H1 (cell line): ENCODE measurements at regions not wholly inside any gene's neighbourhood (a gene's known extent, or its start where the extent isn't known, plus 50 kb on each side); places are given as distances from the start of the nearest gene placed in this dataset.

Experiments
- CTCF ChIA-PET: fragments of 300-600 bp; sonication (Branson Sonifier 250); formaldehyde crosslinking; loops from one replicate; lab custom pipeline; 2021; ENCODE audit not compliant: partially characterized antibody; lab: Charles Lee
- POLR2A ChIA-PET: fragments of 300-600 bp; sonication (Branson Sonifier 250); formaldehyde crosslinking; loops from one replicate; lab custom pipeline; 2021; ENCODE audit warnings: inconsistent platforms; ENCODE audit not compliant: partially characterized antibody; lab: Charles Lee
- DNase-seq, 2 experiments: peaks; one replicate each; pipeline versions ENCODE4 v3.0.0 to v3.0.0-alpha.2; 2010 to 2022; ENCODE audit warnings: low spot score in 2 of 2, low read depth in 1 of 2, mixed read lengths in 1 of 2
- FAIRE-seq: peaks from 2 replicates; lab custom pipeline; 2011; peaks lifted over from hg19 to GRCh38; lab: Jason Lieb, UNC
- H2AFZ ChIP-seq: 2 replicates; pipeline ENCODE4 v1.8.1; 2012; ENCODE audit warnings: low read length, inconsistent platforms
- H2AK5ac ChIP-seq: 2 replicates; pipeline ENCODE4 v1.6.1; 2013; ENCODE audit warnings: low read depth, low read length
- H2BK120ac ChIP-seq: replicated peaks from 2 replicates; pipeline ENCODE3; 2013; ENCODE audit warnings: low read depth, low read length, inconsistent platforms
- H2BK12ac ChIP-seq: 2 replicates; pipeline ENCODE4 v1.6.1; 2013; ENCODE audit warnings: low read depth, low read length
- H2BK15ac ChIP-seq: 2 replicates; pipeline ENCODE4 v1.6.1; 2013; ENCODE audit warnings: low read length
- H2BK20ac ChIP-seq: 2 replicates; pipeline ENCODE4 v1.6.1; 2013; ENCODE audit warnings: low read length
- H2BK5ac ChIP-seq: 2 replicates; pipeline ENCODE4 v1.6.1; 2013; ENCODE audit warnings: low read depth, low read length
- H3K14ac ChIP-seq: 2 replicates; pipeline ENCODE4 v1.6.1; 2013; ENCODE audit warnings: inconsistent platforms; ENCODE audit not compliant: insufficient read length
- H3K18ac ChIP-seq: 2 replicates; pipeline ENCODE4 v1.6.1; 2013; ENCODE audit warnings: low read length; ENCODE audit errors: extremely low read depth
- H3K23ac ChIP-seq: 2 replicates; pipeline ENCODE4 v1.6.1; 2013; ENCODE audit warnings: inconsistent platforms; ENCODE audit not compliant: insufficient read length
- H3K23me2 ChIP-seq: 2 replicates; pipeline ENCODE4 v1.6.1; 2013; ENCODE audit warnings: low read depth, low read length
- H3K27ac ChIP-seq: 2 replicates; pipeline ENCODE4 v1.6.1; 2011; ENCODE audit warnings: low read depth, low read length, inconsistent platforms
- H3K27me3 ChIP-seq, 4 experiments: replicated peaks in 1 of 4; 1 replicate in 1 of 4; 2 replicates in 3 of 4; pipeline versions ENCODE4 v1.6.1 to v1.8.1; 2011 to 2013; ENCODE audit warnings: low read length in 3 of 4, mild to moderate bottlenecking in 3 of 4, inconsistent platforms in 2 of 4, mixed read lengths in 2 of 4, moderate library complexity in 1 of 4; ENCODE audit not compliant: control insufficient read depth in 3 of 4, insufficient read depth in 3 of 4; ENCODE audit errors: extremely low read depth in 1 of 4
- H3K36me3 ChIP-seq, 4 experiments: 2 replicates each; pipeline versions ENCODE4 v1.6.1 to v1.8.1; 2011 to 2013; ENCODE audit warnings: mild to moderate bottlenecking in 4 of 4, low read length in 3 of 4, moderate library complexity in 2 of 4, control low read depth in 1 of 4, inconsistent platforms in 1 of 4; ENCODE audit not compliant: insufficient read depth in 4 of 4, control insufficient read depth in 2 of 4
- H3K4ac ChIP-seq: replicated peaks from 2 replicates; pipeline ENCODE3; 2013; ENCODE audit warnings: low read length, low read depth, mixed read lengths, inconsistent platforms; ENCODE audit not compliant: insufficient read length
- H3K4me1 ChIP-seq, 4 experiments: replicated peaks in 1 of 4; 1 replicate in 1 of 4; 2 replicates in 3 of 4; pipeline versions ENCODE4 v1.6.1 to v1.8.1; 2011 to 2013; ENCODE audit warnings: low read length in 3 of 4, inconsistent platforms in 2 of 4, mixed read lengths in 1 of 4; ENCODE audit not compliant: insufficient read depth in 4 of 4, control insufficient read depth in 3 of 4
- H3K4me2 ChIP-seq, 2 experiments: 2 replicates each; pipeline versions ENCODE4 v1.6.1 to v1.8.1; 2011 to 2013; ENCODE audit warnings: low read depth in 2 of 2, low read length in 2 of 2, control low read depth in 1 of 2, inconsistent platforms in 1 of 2, mild to moderate bottlenecking in 1 of 2; ENCODE audit not compliant: insufficient read depth in 1 of 2
- H3K4me3 ChIP-seq, 4 experiments: fragments of 200-600, 300-600 bp in 1 of 4; sonication (generic), shearing (Covaris generic), sonication (Bioruptor Twin) in 1 of 4; 2 replicates each; pipeline versions ENCODE4 v1.5.1 to v1.8.1; 2011 to 2016; ENCODE audit warnings: low read length in 4 of 4, low read depth in 3 of 4, control low read depth in 2 of 4, inconsistent platforms in 2 of 4, mild to moderate bottlenecking in 2 of 4, mixed read lengths in 1 of 4, moderate library complexity in 1 of 4; ENCODE audit not compliant: insufficient read depth in 2 of 4; ENCODE audit errors: extremely low read depth in 1 of 4
- H3K56ac ChIP-seq: replicated peaks from 2 replicates; pipeline ENCODE3; 2013; ENCODE audit warnings: low read depth, mild to moderate bottlenecking, mixed read lengths, low read length, inconsistent platforms; ENCODE audit not compliant: insufficient read length
- H3K79me1 ChIP-seq: 2 replicates; pipeline ENCODE4 v1.6.1; 2013; ENCODE audit warnings: low read depth, low read length, control low read depth
- H3K79me2 ChIP-seq, 2 experiments: 2 replicates each; pipeline versions ENCODE4 v1.6.1 to v1.8.1; 2012 to 2013; ENCODE audit warnings: low read length in 2 of 2, mild to moderate bottlenecking in 2 of 2, inconsistent platforms in 1 of 2; ENCODE audit not compliant: insufficient read depth in 2 of 2, control insufficient read depth in 1 of 2
- H3K9ac ChIP-seq, 4 experiments: replicated peaks in 1 of 4; 1 replicate in 1 of 4; 2 replicates in 3 of 4; pipeline versions ENCODE4 v1.6.1 to v1.8.1; 2011 to 2013; ENCODE audit warnings: low read depth in 3 of 4, low read length in 3 of 4, control low read depth in 2 of 4, mild to moderate bottlenecking in 2 of 4, moderate library complexity in 2 of 4, inconsistent platforms in 1 of 4; ENCODE audit errors: extremely low read depth in 1 of 4
- H3K9me3 ChIP-seq, 2 experiments: 2 replicates each; pipeline versions ENCODE4 v1.6.1 to v1.8.1; 2012 to 2013; ENCODE audit warnings: mild to moderate bottlenecking in 2 of 2, moderate library complexity in 2 of 2, control low read depth in 1 of 2, inconsistent platforms in 1 of 2, low read depth in 1 of 2, low read length in 1 of 2, mixed read lengths in 1 of 2; ENCODE audit not compliant: insufficient read depth in 2 of 2
- H4K20me1 ChIP-seq, 2 experiments: replicated peaks in 1 of 2; 2 replicates each; pipeline versions ENCODE3 to v1.8.1; 2011 to 2013; ENCODE audit warnings: inconsistent platforms in 2 of 2, low read length in 2 of 2, mild to moderate bottlenecking in 1 of 2; ENCODE audit not compliant: insufficient read depth in 2 of 2, control insufficient read depth in 1 of 2
- H4K5ac ChIP-seq: 2 replicates; pipeline ENCODE4 v1.6.1; 2013; ENCODE audit warnings: low read length, low read depth, mixed read lengths, inconsistent platforms; ENCODE audit not compliant: insufficient read length
- H4K8ac ChIP-seq: 2 replicates; pipeline ENCODE4 v1.8.0; 2013; ENCODE audit warnings: mild to moderate bottlenecking, moderate library complexity, low read length, inconsistent platforms; ENCODE audit not compliant: insufficient read depth; ENCODE audit errors: extremely low read depth
- H4K91ac ChIP-seq: replicated peaks from 2 replicates; pipeline ENCODE3; 2013; ENCODE audit warnings: low read length, mixed read lengths, inconsistent platforms; ENCODE audit not compliant: insufficient read length
- CEBPB ChIP-seq: IDR thresholded peaks from 2 replicates; pipeline ENCODE4 v1.6.1; 2012; ENCODE audit warnings: low read depth, low read length
- CTBP2 ChIP-seq: IDR thresholded peaks from 2 replicates; pipeline ENCODE4 v1.7.0; 2011; ENCODE audit warnings: borderline replicate concordance, mild to moderate bottlenecking, moderate library complexity, mixed read lengths, low read length; ENCODE audit not compliant: insufficient read depth, insufficient read length
- HDAC2 ChIP-seq, 2 experiments: fragments of 300-600 bp in 1 of 2; sonication (generic) in 1 of 2; IDR thresholded peaks; 2 replicates each; pipeline ENCODE4 v1.6.1; 2011 to 2012; ENCODE audit warnings: low read depth in 2 of 2, low read length in 2 of 2, mild to moderate bottlenecking in 2 of 2, moderate library complexity in 2 of 2, borderline replicate concordance in 1 of 2, inconsistent platforms in 1 of 2
- POLR2A ChIP-seq, 2 experiments: IDR thresholded peaks; 1 replicate in 1 of 2; 2 replicates in 1 of 2; pipeline ENCODE4 v1.6.1; 2011; ENCODE audit warnings: low read depth in 2 of 2, low read length in 2 of 2, mild to moderate bottlenecking in 2 of 2; ENCODE audit errors: control extremely low read depth in 1 of 2
- RAD21 ChIP-seq, 2 experiments: IDR thresholded peaks in 1 of 2; conservative IDR thresholded peaks in 1 of 2; 2 replicates each; pipeline ENCODE4 v1.6.1; 2011; ENCODE audit warnings: low read depth in 2 of 2, low read length in 2 of 2, improper control_type of control experiment in 1 of 2, inconsistent platforms in 1 of 2, mild to moderate bottlenecking in 1 of 2, moderate library complexity in 1 of 2
- RFX5 ChIP-seq: IDR thresholded peaks from 2 replicates; pipeline ENCODE4 v1.6.1; 2011; ENCODE audit warnings: low read depth, low read length, improper control_type of control experiment, borderline replicate concordance
- RXRA ChIP-seq: IDR thresholded peaks from 2 replicates; pipeline ENCODE4 v1.6.1; 2011; ENCODE audit warnings: low read depth, mild to moderate bottlenecking, low read length, moderate library complexity; ENCODE audit not compliant: insufficient read depth
- SIN3A ChIP-seq, 2 experiments: IDR thresholded peaks in 1 of 2; conservative IDR thresholded peaks in 1 of 2; 2 replicates each; pipeline ENCODE4 v1.6.1; 2011 to 2012; ENCODE audit warnings: low read length in 2 of 2, improper control_type of control experiment in 1 of 2, low read depth in 1 of 2, mild to moderate bottlenecking in 1 of 2
- SP1 ChIP-seq: IDR thresholded peaks from 2 replicates; pipeline ENCODE4 v1.6.1; 2011; ENCODE audit warnings: low read depth, low read length
- SRF ChIP-seq: IDR thresholded peaks from 2 replicates; pipeline ENCODE4 v1.6.1; 2011; ENCODE audit warnings: mild to moderate bottlenecking, low read depth, low read length, moderate library complexity
- USF2 ChIP-seq: IDR thresholded peaks from 2 replicates; pipeline ENCODE4 v1.6.1; 2011; ENCODE audit warnings: low read length, improper control_type of control experiment
- WGBS, 2 experiments: shearing (Covaris generic) in 1 of 2; methylation state at CpG; one replicate each; pipeline versions ENCODE4 v1.1.6 to v1.1.7; 2013 to 2015; ENCODE audit warnings: low lambda C conversion rate in 2 of 2, mixed read lengths in 2 of 2, inconsistent platforms in 1 of 2, low coverage in 1 of 2, missing lambda C conversion rate in 1 of 2; ENCODE audit not compliant: insufficient replicate concordance in 2 of 2, insufficient coverage in 1 of 2, insufficient read length in 1 of 2; ENCODE audit errors: extremely low coverage in 1 of 2, missing lambda C conversion rate in 1 of 2; 5-methylcytosine and 5-hydroxymethylcytosine counted together

GRCh38 chr9:108021096-108021710, 531.6 kb upstream of the KLF4 start:
- H2BK5ac ChIP-seq = no peak overlapping the region
- 93% methylated on average over 1 of the region's 1 CpG; no CpG with 5 or more reads in 1 of the 2 experiments for WGBS, 2 experiments
- no peak overlapping the region for H3K18ac ChIP-seq
- no peak overlapping the region for H2BK12ac ChIP-seq
- no peak for DNase-seq
- H2AFZ ChIP-seq = no peak overlapping the region
- no peak overlapping the region for H3K56ac ChIP-seq
- no peak overlapping the region for H3K9ac ChIP-seq
- no peak for FAIRE-seq
- H4K8ac ChIP-seq = no peak overlapping the region
- H3K27ac ChIP-seq = no peak overlapping the region
- no peak overlapping the region for H3K4ac ChIP-seq
- H3K9me3 ChIP-seq = peaks cover 0 to 5% of the 10 kb centered on the region in 2 experiments; a peak in 1 of 4 replicates
- no peak overlapping the region for H3K14ac ChIP-seq
- H2BK20ac ChIP-seq = no peak overlapping the region
- H3K4me1 ChIP-seq = peaks cover 0 to 3% (median 0%) of the 10 kb centered on the region in 4 experiments; a peak in 2 of 7 replicates
- no peaks in the 10 kb centered on the region for H3K27me3 ChIP-seq
- no peak overlapping the region for H3K4me2 ChIP-seq
- H3K23me2 ChIP-seq = no peaks in the 10 kb centered on the region
- H4K20me1 ChIP-seq = no peaks in the 10 kb centered on the region
- no peak overlapping the region for H2AK5ac ChIP-seq
- ChIA-PET POLR2A (interaction anchor here (0.7 kb wide), 1 partner anchor 457 kb away, joined by 3 read pairs; no protein-coding TSS in a partner anchor), CTCF (interaction anchor here (0.9 to 1.0 kb wide), 2 partner anchors 21 to 275 kb away, joined by 3 read pairs; no protein-coding TSS in a partner anchor)
- no peak overlapping the region for H3K23ac ChIP-seq
- TF ChIP-seq SRF (no peak), SP1 (no peak), USF2 (no peak), SIN3A (conservative IDR thresholded peaks at IDR 0.05 in 1 of 2, IDR thresholded peaks at IDR 0.05 in 1 of 2; ENCODE audit: low read depth in 1 of 2, low read length in 2 of 2) (no peak), POLR2A (IDR thresholded peaks at IDR 0.05; ENCODE audit: control extremely low read depth in 1 of 2, low read depth in 2 of 2, low read length in 2 of 2) (no peak), HDAC2 (IDR thresholded peaks at IDR 0.05; ENCODE audit: borderline replicate concordance in 1 of 2, low read depth in 2 of 2, low read length in 2 of 2) (no peak), CTBP2 (no peak), RFX5 (no peak), RAD21 (IDR thresholded peaks at IDR 0.05 in 1 of 2, conservative IDR thresholded peaks at IDR 0.05 in 1 of 2; ENCODE audit: low read depth in 2 of 2, low read length in 2 of 2) (no peak), CEBPB (no peak), RXRA (no peak)
- H3K79me2 ChIP-seq = no peaks in the 10 kb centered on the region
- H2BK120ac ChIP-seq = no peak overlapping the region
- no peak overlapping the region for H4K5ac ChIP-seq
- no peaks in the 10 kb centered on the region for H3K36me3 ChIP-seq
- no peak overlapping the region for H4K91ac ChIP-seq
- H3K4me3 ChIP-seq = no peak overlapping the region
- H2BK15ac ChIP-seq = no peak overlapping the region
- no peaks in the 10 kb centered on the region for H3K79me1 ChIP-seq
